CD4-positive, CD25-positive, alpha-beta regulatory T cell (primary cell): ENCODE measurements at regions not wholly inside any gene's neighbourhood (a gene's known extent, or its start where the extent isn't known, plus 50 kb on each side); places are given as distances from the start of the nearest gene placed in this dataset.

ENCODE experiments used
- ATAC-seq, 2 donors: fragments of 150-1000 bp; cut with Tn5 transposase; one replicate each; pipeline ENCODE4 v1.10.0; 2021; ENCODE audit warnings: low read depth in 2 of 2, moderate number of reproducible peaks in 2 of 2, moderate library complexity in 1 of 2
- DNase-seq, 3 donors: peaks; one replicate each; pipeline versions ENCODE4 v3.0.0 to v3.0.0-alpha.2; 2012 to 2022; ENCODE audit warnings: mixed read lengths in 1 of 3
- H3K27ac ChIP-seq: one replicate; pipeline ENCODE4 v1.7.0; 2013; ENCODE audit warnings: mild to moderate bottlenecking, low read length; ENCODE audit not compliant: insufficient read depth, poor library complexity, severe bottlenecking
- H3K27me3 ChIP-seq: one replicate; pipeline ENCODE4 v1.7.0; 2013; ENCODE audit warnings: low read length; ENCODE audit not compliant: control insufficient read depth, insufficient read depth
- H3K36me3 ChIP-seq: one replicate; pipeline ENCODE4 v1.7.0; 2013; ENCODE audit warnings: mild to moderate bottlenecking, low read length, moderate library complexity; ENCODE audit not compliant: control insufficient read depth, insufficient read depth
- H3K4me1 ChIP-seq: 2 replicates; pipeline ENCODE4 v1.7.0; 2013; ENCODE audit warnings: mild to moderate bottlenecking, low read length; ENCODE audit not compliant: insufficient read depth, control insufficient read depth, poor library complexity, severe bottlenecking
- H3K4me3 ChIP-seq: one replicate; pipeline ENCODE4 v1.7.0; 2013; ENCODE audit warnings: low read depth, mild to moderate bottlenecking, low read length, moderate library complexity
- H3K9me3 ChIP-seq, 2 experiments: 1 replicate in 1 of 2; 2 replicates in 1 of 2; pipeline ENCODE4 v1.7.0; 2013; ENCODE audit warnings: low read length in 2 of 2, mild to moderate bottlenecking in 1 of 2, moderate library complexity in 1 of 2; ENCODE audit not compliant: control insufficient read depth in 2 of 2
- H3K27ac Mint-ChIP-seq, 3 donors: one replicate each; pipeline ENCODE4 v1.8.0; 2020 to 2022; ENCODE audit warnings: mild to moderate bottlenecking in 3 of 3, mixed read lengths in 3 of 3, moderate library complexity in 2 of 3
- H3K27me3 Mint-ChIP-seq: one replicate; pipeline ENCODE4 v1.8.0; 2022; ENCODE audit warnings: mild to moderate bottlenecking, mixed read lengths
- H3K36me3 Mint-ChIP-seq: one replicate; pipeline ENCODE4 v1.8.0; 2020; ENCODE audit warnings: mixed read lengths
- H3K4me1 Mint-ChIP-seq, 4 donors: one replicate each; pipeline ENCODE4 v1.8.0; 2020 to 2022; ENCODE audit warnings: mixed read lengths in 4 of 4, mild to moderate bottlenecking in 1 of 4
- H3K4me3 Mint-ChIP-seq, 4 donors: one replicate each; pipeline ENCODE4 v1.8.0; 2020 to 2022; ENCODE audit warnings: mild to moderate bottlenecking in 4 of 4, mixed read lengths in 4 of 4, moderate library complexity in 3 of 4
- H3K9me3 Mint-ChIP-seq, 7 donors: one replicate each; pipeline ENCODE4 v1.8.0; 2020 to 2022; ENCODE audit warnings: mixed read lengths in 7 of 7, mild to moderate bottlenecking in 3 of 7, moderate library complexity in 2 of 7

GRCh38 chr1:199312626-199313025 is 673.8 kb downstream of the PTPRC start:
- Histone ChIP-seq H3K27ac (no peak overlapping the region), H3K9me3 (no peaks in the 10 kb centered on the region), H3K27me3 (peaks cover 19% of the 10 kb centered on the region), H3K4me3 (no peak overlapping the region), H3K4me1 (no peaks in the 10 kb centered on the region), H3K36me3 (no peaks in the 10 kb centered on the region)
- ATAC-seq (no peak), DNase-seq (no peak)
- no peak overlapping the region for H3K27ac Mint-ChIP-seq
- peaks cover 0 to 10% (median 3%) of the 10 kb centered on the region in 4 donors for H3K4me1 Mint-ChIP-seq
- H3K36me3 Mint-ChIP-seq, result no peaks in the 10 kb centered on the region
- H3K9me3 Mint-ChIP-seq, result peaks cover 0 to 3% (median 0%) of the 10 kb centered on the region in 7 donors
- H3K4me3 Mint-ChIP-seq, result no peak overlapping the region
- peaks cover 33% of the 10 kb centered on the region for H3K27me3 Mint-ChIP-seq

- no peak overlapping the region for H3K4me3 Mint-ChIP-seq
- DNase-seq (no peak), ATAC-seq (no peak)
- H3K27me3 Mint-ChIP-seq, result peaks cover 27% of the 10 kb centered on the region
- Histone ChIP-seq H3K4me3 (no peak overlapping the region), H3K36me3 (no peaks in the 10 kb centered on the region), H3K27me3 (peaks cover 19% of the 10 kb centered on the region), H3K9me3 (no peaks in the 10 kb centered on the region), H3K4me1 (no peaks in the 10 kb centered on the region), H3K27ac (no peak overlapping the region)
- peaks cover 0 to 1% (median 0%) of the 10 kb centered on the region in 7 donors for H3K9me3 Mint-ChIP-seq
- H3K27ac Mint-ChIP-seq, result no peak overlapping the region
- H3K4me1 Mint-ChIP-seq, result peaks cover 0 to 6% (median under 1%) of the 10 kb centered on the region in 4 donors
- no peaks in the 10 kb centered on the region for H3K36me3 Mint-ChIP-seq
These were observed 674.6 kb downstream of the PTPRC start for GRCh38 chr1:199313444-199313843.

DNA sequence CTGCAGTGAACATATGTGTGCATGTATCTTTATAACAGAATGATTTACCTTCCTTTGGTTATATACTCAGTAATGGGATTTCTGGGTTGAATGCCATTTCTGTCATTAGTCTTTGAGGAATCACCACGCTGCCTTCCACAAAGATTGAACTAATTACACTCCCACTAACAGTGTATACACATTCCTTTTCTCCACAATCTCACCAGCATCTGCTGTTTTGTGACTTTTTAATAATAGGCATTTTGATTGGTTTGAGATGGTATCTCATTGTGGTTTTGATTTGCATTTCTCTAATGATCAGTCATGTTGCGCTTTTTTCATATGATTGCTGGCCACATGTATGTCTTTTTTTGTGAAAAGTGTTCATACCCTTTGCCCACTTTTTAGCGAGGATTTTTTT is 680.5 kb downstream of the PTPRC start:
- no peak for ATAC-seq
- Mint-ChIP-seq H3K27ac (no peak overlapping the region), H3K4me1 (no peaks in the 10 kb centered on the region), H3K9me3 (no peaks in the 10 kb centered on the region), H3K36me3 (no peaks in the 10 kb centered on the region), H3K4me3 (peak overlapping the region in 1 of 4 donors; percentile 59), H3K27me3 (peaks cover 36% of the 10 kb centered on the region)
- peaks cover 17% of the 10 kb centered on the region for H3K27me3 ChIP-seq
- no peak overlapping the region for H3K4me3 ChIP-seq
- no peaks in the 10 kb centered on the region for H3K36me3 ChIP-seq
- H3K4me1 ChIP-seq, result no peaks in the 10 kb centered on the region
- no peak for DNase-seq
- no peak overlapping the region for H3K27ac ChIP-seq
- H3K9me3 ChIP-seq, result peaks cover 0 to 2% of the 10 kb centered on the region in 2 experiments

DNA sequence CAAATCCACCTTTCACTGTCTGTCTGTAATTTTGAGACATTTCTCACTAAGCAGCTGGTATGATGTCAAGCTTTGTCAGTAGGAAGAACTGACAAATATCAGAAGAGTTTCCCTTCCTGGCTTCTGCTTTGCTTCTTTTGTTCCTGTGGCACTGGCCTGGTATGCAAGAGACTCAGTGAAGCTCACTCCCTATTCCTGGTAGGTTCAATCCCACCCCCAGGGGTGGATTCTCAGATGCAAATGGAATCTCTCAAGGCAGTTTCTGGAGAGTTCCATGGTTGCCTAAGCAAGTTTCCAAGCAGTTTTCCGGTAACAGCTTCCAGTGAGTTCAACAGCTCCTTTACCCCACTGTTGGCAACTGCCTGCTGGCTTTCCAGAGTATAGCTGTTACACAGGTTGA is 683.4 kb downstream of the PTPRC start:
- no peak overlapping the region for H3K27ac ChIP-seq
- peaks cover 9% of the 10 kb centered on the region for H3K27me3 ChIP-seq
- Mint-ChIP-seq H3K4me1 (no peaks in the 10 kb centered on the region), H3K27me3 (peaks cover 44% of the 10 kb centered on the region), H3K4me3 (no peak overlapping the region), H3K36me3 (no peaks in the 10 kb centered on the region), H3K27ac (no peak overlapping the region), H3K9me3 (peaks cover 0 to 3% (median 0%) of the 10 kb centered on the region in 7 donors)
- no peak for DNase-seq
- no peaks in the 10 kb centered on the region for H3K36me3 ChIP-seq
- H3K9me3 ChIP-seq, result peaks cover 0 to 2% of the 10 kb centered on the region in 2 experiments
- H3K4me1 ChIP-seq, result no peaks in the 10 kb centered on the region
- no peak overlapping the region for H3K4me3 ChIP-seq
- no peak for ATAC-seq

DNA sequence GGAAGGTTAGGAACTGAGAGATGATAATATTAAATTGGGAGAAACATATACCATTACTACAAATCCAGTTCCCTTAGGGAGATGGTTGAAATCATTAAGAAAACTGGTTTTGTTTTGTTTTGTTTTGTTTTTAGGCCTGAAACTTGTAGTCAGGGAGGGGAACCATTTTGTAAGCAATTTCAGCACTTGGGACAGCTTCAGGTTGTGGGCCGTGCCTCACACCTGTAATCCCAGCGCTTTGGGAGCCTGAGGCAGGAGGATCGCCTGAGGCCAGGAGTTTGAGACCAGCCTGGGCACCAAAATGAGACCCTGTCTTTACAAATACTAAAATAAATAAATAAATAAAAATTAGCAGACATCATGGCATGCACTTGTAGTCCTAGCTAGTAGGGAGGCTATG is 694.3 kb upstream of the NR5A2 start:
- no peaks in the 10 kb centered on the region for H3K4me1 ChIP-seq
- ATAC-seq, result no peak
- Mint-ChIP-seq H3K36me3 (no peaks in the 10 kb centered on the region), H3K4me3 (no peak overlapping the region), H3K4me1 (no peaks in the 10 kb centered on the region), H3K27ac (no peak overlapping the region), H3K9me3 (peaks cover 0 to 6% (median 0%) of the 10 kb centered on the region in 7 donors), H3K27me3 (peaks cover 20% of the 10 kb centered on the region)
- H3K27ac ChIP-seq, result no peak overlapping the region
- H3K4me3 ChIP-seq, result no peak overlapping the region
- DNase-seq, result no peak
- H3K36me3 ChIP-seq, result no peaks in the 10 kb centered on the region
- H3K9me3 ChIP-seq, result no peaks in the 10 kb centered on the region
- H3K27me3 ChIP-seq, result peaks cover 4% of the 10 kb centered on the region

- peaks cover 0 to 3% (median 0%) of the 10 kb centered on the region in 7 donors for H3K9me3 Mint-ChIP-seq
- H3K4me1 Mint-ChIP-seq, result no peaks in the 10 kb centered on the region
- peaks cover 26% of the 10 kb centered on the region for H3K27me3 Mint-ChIP-seq
- no peak for ATAC-seq
- Histone ChIP-seq H3K36me3 (no peaks in the 10 kb centered on the region), H3K4me1 (no peaks in the 10 kb centered on the region), H3K27ac (no peak overlapping the region), H3K9me3 (no peaks in the 10 kb centered on the region), H3K4me3 (no peak overlapping the region), H3K27me3 (peaks cover 5% of the 10 kb centered on the region)
- DNase-seq, result no peak
- H3K4me3 Mint-ChIP-seq, result no peak overlapping the region
- no peaks in the 10 kb centered on the region for H3K36me3 Mint-ChIP-seq
- no peak overlapping the region for H3K27ac Mint-ChIP-seq
These were observed 692.0 kb upstream of the NR5A2 start for GRCh38 chr1:199335496-199335895.

- Histone ChIP-seq H3K4me3 (no peak overlapping the region), H3K27ac (no peak overlapping the region), H3K36me3 (no peaks in the 10 kb centered on the region), H3K4me1 (no peaks in the 10 kb centered on the region), H3K9me3 (no peaks in the 10 kb centered on the region), H3K27me3 (peaks cover 11% of the 10 kb centered on the region)
- H3K9me3 Mint-ChIP-seq, result peaks cover 0 to 2% (median 0%) of the 10 kb centered on the region in 7 donors
- H3K4me3 Mint-ChIP-seq, result no peak overlapping the region
- H3K4me1 Mint-ChIP-seq, result no peaks in the 10 kb centered on the region
- peaks cover 30% of the 10 kb centered on the region for H3K27me3 Mint-ChIP-seq
- DNase-seq, result no peak
- no peak for ATAC-seq
- H3K36me3 Mint-ChIP-seq, result no peaks in the 10 kb centered on the region
- no peak overlapping the region for H3K27ac Mint-ChIP-seq
These were observed 690.5 kb upstream of the NR5A2 start for GRCh38 chr1:199336745-199337640.

- Mint-ChIP-seq H3K9me3 (peaks cover 0 to 3% (median 0%) of the 10 kb centered on the region in 7 donors), H3K4me3 (no peak overlapping the region), H3K4me1 (no peaks in the 10 kb centered on the region), H3K27me3 (peaks cover 35% of the 10 kb centered on the region), H3K27ac (no peak overlapping the region), H3K36me3 (no peaks in the 10 kb centered on the region)
- no peak for ATAC-seq
- Histone ChIP-seq H3K4me3 (no peak overlapping the region), H3K27ac (no peak overlapping the region), H3K9me3 (no peaks in the 10 kb centered on the region), H3K27me3 (peaks cover 13% of the 10 kb centered on the region), H3K36me3 (no peaks in the 10 kb centered on the region), H3K4me1 (no peaks in the 10 kb centered on the region)
- no peak for DNase-seq
These were observed 688.8 kb upstream of the NR5A2 start for GRCh38 chr1:199338760-199339159.
